ENCODE measurements at regions not wholly inside any gene's neighbourhood (a gene's known extent, or its start where the extent isn't known, plus 50 kb on each side); places are given as distances from the start of the nearest gene placed in this dataset.

- DNase-seq = no peak
Measured at GRCh38 chr17:33514369-33514768, 221.3 kb upstream of the ASIC2 start.

GRCh38 chr17:33515974-33516373 lies 222.9 kb upstream of the ASIC2 start:
- DNase-seq = no peak

GRCh38 chr17:33516645-33517044 lies 223.6 kb upstream of the ASIC2 start:
- DNase-seq = no peak

GRCh38 chr17:33517746-33518145 lies 224.7 kb upstream of the ASIC2 start:
- no peak for DNase-seq

- no peak for DNase-seq
Measured at GRCh38 chr17:33519692-33520091, 226.6 kb upstream of the ASIC2 start.

GRCh38 chr17:33520426-33521330 lies 227.6 kb upstream of the ASIC2 start:
- peak in 32 of 51 donors; percentile 1 to 59 (median 22) for DNase-seq

GRCh38 chr17:33521784-33522183 lies 228.7 kb upstream of the ASIC2 start:
- peak in 6 of 51 donors; percentile 2 to 11 (median 4) for DNase-seq

- no peak for DNase-seq
Measured at GRCh38 chr17:33522623-33523022, 229.5 kb upstream of the ASIC2 start.

- peak in 2 of 51 donors; percentile 23 to 49 for DNase-seq
Measured at GRCh38 chr17:33523577-33523981, 230.5 kb upstream of the ASIC2 start.

- no peak for DNase-seq
Measured at GRCh38 chr17:33525186-33525585, 232.1 kb upstream of the ASIC2 start.

GRCh38 chr17:33526717-33527116 lies 233.6 kb upstream of the ASIC2 start:
- DNase-seq = no peak

GRCh38 chr17:33527290-33527689 lies 234.2 kb upstream of the ASIC2 start:
- DNase-seq = no peak

- DNase-seq = no peak
Measured at GRCh38 chr17:33528846-33529245, 235.8 kb upstream of the ASIC2 start.

GRCh38 chr17:33529816-33530215 lies 236.7 kb upstream of the ASIC2 start:
- no peak for DNase-seq

- no peak for DNase-seq
Measured at GRCh38 chr17:33531311-33531710, 238.2 kb upstream of the ASIC2 start.

- no peak for DNase-seq
Measured at GRCh38 chr17:33534087-33534486, 241.0 kb upstream of the ASIC2 start.

GRCh38 chr17:33545124-33545523 lies 252.0 kb upstream of the ASIC2 start:
- no peak for DNase-seq

GRCh38 chr17:33550261-33550660 lies 257.2 kb upstream of the ASIC2 start:
- DNase-seq = no peak

- no peak for DNase-seq
Measured at GRCh38 chr17:33551075-33551474, 258.0 kb upstream of the ASIC2 start.

GRCh38 chr17:33551911-33552310 lies 258.8 kb upstream of the ASIC2 start:
- no peak for DNase-seq

GRCh38 chr17:33560165-33560564 lies 267.1 kb upstream of the ASIC2 start:
- no peak for DNase-seq

- no peak for DNase-seq
Measured at GRCh38 chr17:33560871-33561270, 267.8 kb upstream of the ASIC2 start.

GRCh38 chr17:33561569-33562334 lies 268.7 kb upstream of the ASIC2 start:
- DNase-seq = no peak

Data from hypothalamus (tissue), 51 donors.